Stimulated activated effector memory CD8-positive, alpha-beta T cell treated with anti-CD3 and anti-CD28 coated beads, Interleukin-12 subunit alpha, Interleukin-12 subunit beta, amount 100 ng/mL, for 72 hours (primary cell): ENCODE measurements at regions not wholly inside any gene's neighbourhood (a gene's known extent, or its start where the extent isn't known, plus 50 kb on each side); places are given as distances from the start of the nearest gene placed in this dataset.

Source experiments
- ATAC-seq: fragments of 150-1000 bp; cut with Tn5 transposase; 2 replicates; pipeline ENCODE4 v1.10.0; 2021
- DNase-seq, 2 donors: peaks; one replicate each; pipeline ENCODE4 v3.0.0; 2021 to 2022; ENCODE audit warnings: low spot score in 2 of 2
- H3K27ac Mint-ChIP-seq: one replicate; pipeline ENCODE4 v1.8.0; 2022; ENCODE audit warnings: mild to moderate bottlenecking, mixed read lengths
- H3K36me3 Mint-ChIP-seq: one replicate; pipeline ENCODE4 v1.8.0; 2022; ENCODE audit warnings: mild to moderate bottlenecking, mixed read lengths
- H3K4me1 Mint-ChIP-seq: one replicate; pipeline ENCODE4 v1.8.0; 2022; ENCODE audit warnings: mixed read lengths
- H3K4me3 Mint-ChIP-seq: one replicate; pipeline ENCODE4 v1.8.0; 2022; ENCODE audit warnings: mild to moderate bottlenecking, mixed read lengths
- H3K9me3 Mint-ChIP-seq: one replicate; pipeline ENCODE4 v1.8.0; 2022; ENCODE audit warnings: mixed read lengths

GRCh38 chr21:16363518-16363917, 633.7 kb downstream of the USP25 start:
- H3K9me3 Mint-ChIP-seq: no peaks in the 10 kb centered on the region
- no peak for DNase-seq
- H3K27ac Mint-ChIP-seq: no peak overlapping the region
- no peak for ATAC-seq
- no peaks in the 10 kb centered on the region for H3K36me3 Mint-ChIP-seq
- H3K4me3 Mint-ChIP-seq: no peak overlapping the region
- no peaks in the 10 kb centered on the region for H3K4me1 Mint-ChIP-seq

DNA sequence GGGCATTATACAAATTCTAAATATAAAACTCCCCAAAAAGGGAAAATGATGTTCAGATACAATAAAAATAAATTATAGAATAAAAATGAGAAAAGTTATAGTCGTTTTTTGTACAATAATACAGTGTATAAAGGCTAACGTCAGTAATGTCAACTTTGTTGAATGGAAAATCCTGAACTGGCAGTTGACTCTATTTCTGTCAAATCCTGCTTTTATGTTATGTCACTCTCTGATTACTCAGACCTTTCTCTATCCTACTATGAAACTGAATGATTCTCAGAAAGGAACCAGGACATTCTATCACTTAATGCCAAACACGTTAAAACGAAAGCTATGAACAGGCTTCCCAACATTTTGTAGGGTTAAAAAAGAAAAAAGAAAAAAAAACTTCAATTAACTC, 636.4 kb downstream of the USP25 start:
- Mint-ChIP-seq H3K4me3 (no peak overlapping the region), H3K36me3 (no peaks in the 10 kb centered on the region), H3K4me1 (no peaks in the 10 kb centered on the region), H3K27ac (no peak overlapping the region), H3K9me3 (peaks cover 3% of the 10 kb centered on the region)
- ATAC-seq (no peak), DNase-seq (no peak)

- H3K36me3 Mint-ChIP-seq: no peaks in the 10 kb centered on the region
- H3K4me1 Mint-ChIP-seq: no peaks in the 10 kb centered on the region
- peaks cover 3% of the 10 kb centered on the region for H3K9me3 Mint-ChIP-seq
- DNase-seq (no peak), ATAC-seq (no peak)
- no peak overlapping the region for H3K4me3 Mint-ChIP-seq
- no peak overlapping the region for H3K27ac Mint-ChIP-seq
Measured at GRCh38 chr21:16367079-16367478, 637.3 kb downstream of the USP25 start.

DNA sequence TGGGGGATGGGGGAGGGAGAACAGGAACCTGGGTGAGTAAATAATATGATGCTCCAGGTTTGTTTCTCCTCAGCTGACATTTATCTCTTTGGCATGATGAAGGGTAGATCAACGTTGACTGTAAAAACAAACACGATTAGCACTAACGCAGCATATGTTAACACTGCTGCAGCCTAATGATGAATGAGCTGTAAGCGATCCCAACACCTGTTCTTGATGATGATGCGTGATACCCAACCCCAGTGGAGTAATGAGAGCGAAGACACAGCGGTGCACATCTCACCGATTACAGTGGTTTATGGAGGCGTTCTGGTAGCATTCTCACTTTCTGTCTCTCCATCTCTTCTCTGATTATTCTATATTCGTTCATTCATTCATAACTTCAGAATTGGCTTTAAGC, 640.4 kb downstream of the USP25 start:
- Mint-ChIP-seq H3K9me3 (peaks cover 5% of the 10 kb centered on the region), H3K4me1 (no peaks in the 10 kb centered on the region), H3K27ac (no peak overlapping the region), H3K4me3 (no peak overlapping the region), H3K36me3 (no peaks in the 10 kb centered on the region)
- DNase-seq (no peak), ATAC-seq (no peak)

GRCh38 chr21:16372586-16372985, 642.8 kb downstream of the USP25 start:
- H3K27ac Mint-ChIP-seq: no peak overlapping the region
- no peak for DNase-seq
- H3K4me3 Mint-ChIP-seq: no peak overlapping the region
- H3K9me3 Mint-ChIP-seq: peaks cover 5% of the 10 kb centered on the region
- no peak for ATAC-seq
- no peaks in the 10 kb centered on the region for H3K4me1 Mint-ChIP-seq
- H3K36me3 Mint-ChIP-seq: no peaks in the 10 kb centered on the region

GRCh38 chr21:16376673-16377072, 646.9 kb downstream of the USP25 start:
- Mint-ChIP-seq H3K4me1 (no peaks in the 10 kb centered on the region), H3K9me3 (peaks cover 3% of the 10 kb centered on the region), H3K4me3 (no peak overlapping the region), H3K36me3 (no peaks in the 10 kb centered on the region), H3K27ac (no peak overlapping the region)
- ATAC-seq: no peak
- DNase-seq: no peak

- peaks cover 3% of the 10 kb centered on the region for H3K9me3 Mint-ChIP-seq
- ATAC-seq: no peak
- no peak overlapping the region for H3K4me3 Mint-ChIP-seq
- DNase-seq: no peak
- H3K27ac Mint-ChIP-seq: no peak overlapping the region
- no peaks in the 10 kb centered on the region for H3K4me1 Mint-ChIP-seq
- H3K36me3 Mint-ChIP-seq: no peaks in the 10 kb centered on the region
Measured at GRCh38 chr21:16377120-16377658, 647.4 kb downstream of the USP25 start.

DNA sequence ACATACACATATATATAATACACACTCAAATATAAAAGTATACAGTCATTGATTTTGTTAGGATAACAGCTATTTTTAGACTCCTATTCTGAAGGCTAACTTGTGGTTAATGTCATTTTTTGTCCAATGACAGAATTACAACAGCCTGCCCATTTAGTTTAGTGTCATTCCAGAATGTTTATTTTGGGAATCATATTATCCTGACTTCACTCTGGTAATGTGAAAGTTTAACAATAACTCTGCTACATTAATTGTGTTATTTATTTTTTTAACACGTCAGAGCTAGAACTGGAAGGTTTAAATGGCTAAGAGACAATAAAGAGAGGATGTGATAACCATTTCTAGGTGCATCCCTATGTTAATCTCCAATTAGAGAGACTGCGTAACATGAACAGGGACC, 648.1 kb downstream of the USP25 start:
- no peak for ATAC-seq

DNA sequence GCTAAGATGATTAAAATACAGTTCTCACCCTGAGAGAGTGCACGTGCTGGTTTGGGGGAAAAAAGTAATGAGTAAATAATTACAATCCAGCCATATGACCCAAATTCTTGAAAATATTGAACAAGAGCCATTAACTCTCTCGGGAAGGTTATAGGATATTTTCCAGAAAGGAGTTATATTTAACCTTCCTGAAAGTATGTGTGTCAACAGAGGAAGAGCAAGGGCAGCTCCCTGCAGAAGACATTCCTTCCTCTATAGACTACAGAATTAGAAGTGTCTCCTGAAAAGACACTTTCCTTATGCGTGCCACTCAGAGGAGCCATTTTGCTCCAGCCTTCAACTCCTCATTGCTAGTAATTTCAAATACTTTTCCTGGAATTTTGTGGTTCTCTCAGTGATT, 648.7 kb downstream of the USP25 start:
- DNase-seq: no peak
- no peaks in the 10 kb centered on the region for H3K4me1 Mint-ChIP-seq
- no peaks in the 10 kb centered on the region for H3K36me3 Mint-ChIP-seq
- peaks cover 3% of the 10 kb centered on the region for H3K9me3 Mint-ChIP-seq
- ATAC-seq: no peak
- H3K27ac Mint-ChIP-seq: no peak overlapping the region
- H3K4me3 Mint-ChIP-seq: no peak overlapping the region

More for the DNA sequence above, 648.1 kb downstream of the USP25 start:
- Mint-ChIP-seq H3K4me1 (no peaks in the 10 kb centered on the region), H3K9me3 (peaks cover 3% of the 10 kb centered on the region), H3K27ac (no peak overlapping the region), H3K4me3 (no peak overlapping the region), H3K36me3 (no peaks in the 10 kb centered on the region)
- DNase-seq: no peak

- no peak for ATAC-seq
- DNase-seq: no peak
Measured at GRCh38 chr21:16388291-16388690, 658.5 kb downstream of the USP25 start.

GRCh38 chr21:16388911-16389560, 659.3 kb downstream of the USP25 start:
- Mint-ChIP-seq H3K4me3 (no peak overlapping the region), H3K9me3 (peaks cover 11% of the 10 kb centered on the region), H3K36me3 (no peaks in the 10 kb centered on the region), H3K27ac (no peak overlapping the region), H3K4me1 (no peaks in the 10 kb centered on the region)
- DNase-seq (no peak), ATAC-seq (no peak)

More at GRCh38 chr21:16388291-16388690, 658.5 kb downstream of the USP25 start:
- H3K27ac Mint-ChIP-seq: no peak overlapping the region
- H3K4me1 Mint-ChIP-seq: no peaks in the 10 kb centered on the region
- H3K36me3 Mint-ChIP-seq: no peaks in the 10 kb centered on the region
- no peak overlapping the region for H3K4me3 Mint-ChIP-seq
- H3K9me3 Mint-ChIP-seq: peaks cover 11% of the 10 kb centered on the region

- Mint-ChIP-seq H3K9me3 (peaks cover 11% of the 10 kb centered on the region), H3K4me3 (no peak overlapping the region), H3K36me3 (no peaks in the 10 kb centered on the region), H3K27ac (no peak overlapping the region), H3K4me1 (no peaks in the 10 kb centered on the region)
- no peak for ATAC-seq
- DNase-seq: no peak
Measured at GRCh38 chr21:16389643-16390042, 659.9 kb downstream of the USP25 start.

DNA sequence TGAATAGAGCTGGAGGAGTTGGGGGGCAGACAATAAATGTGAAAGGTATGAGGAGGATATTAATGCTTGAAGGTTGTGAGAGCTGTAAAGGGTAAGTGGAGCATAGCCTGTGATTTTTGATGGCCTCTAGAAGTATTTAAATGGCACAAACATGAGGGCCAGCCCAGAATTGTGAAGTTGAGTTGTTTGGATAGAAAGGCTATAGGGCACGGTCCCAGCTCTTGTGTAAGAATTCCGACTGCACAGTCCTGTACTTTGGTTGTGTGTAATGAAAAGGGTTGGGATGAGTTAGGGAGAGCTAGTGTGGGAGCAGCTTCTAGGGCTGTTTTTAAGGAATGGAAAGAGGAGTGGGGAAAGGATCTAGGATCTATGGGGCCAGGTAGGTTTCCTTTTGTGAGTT, 665.5 kb downstream of the USP25 start:
- H3K27ac Mint-ChIP-seq: no peak overlapping the region
- H3K36me3 Mint-ChIP-seq: no peaks in the 10 kb centered on the region
- H3K4me1 Mint-ChIP-seq: no peaks in the 10 kb centered on the region
- ATAC-seq (no peak), DNase-seq (no peak)
- peaks cover 22% of the 10 kb centered on the region for H3K9me3 Mint-ChIP-seq
- no peak overlapping the region for H3K4me3 Mint-ChIP-seq

DNA sequence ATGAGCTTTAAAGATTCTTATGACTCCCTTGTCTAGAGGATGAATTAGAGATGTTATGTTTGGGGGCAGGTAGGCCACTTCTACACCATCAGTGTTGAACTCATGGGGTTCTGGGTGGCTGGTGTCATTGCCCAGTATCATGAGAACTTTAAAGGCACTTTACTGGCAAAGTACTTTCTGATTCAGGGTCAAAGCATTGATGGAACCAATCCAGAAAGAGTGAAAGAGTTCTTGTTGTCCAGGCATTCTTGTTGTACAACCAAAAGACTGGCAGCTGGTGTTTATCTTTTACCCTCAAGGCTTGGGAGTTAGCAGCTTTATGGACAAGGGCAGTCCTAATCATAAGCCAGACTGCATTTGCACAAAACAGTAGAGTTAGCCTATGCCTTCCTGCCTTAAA, 673.0 kb downstream of the USP25 start:
- no peak overlapping the region for H3K27ac Mint-ChIP-seq
- peaks cover 18% of the 10 kb centered on the region for H3K9me3 Mint-ChIP-seq
- no peaks in the 10 kb centered on the region for H3K36me3 Mint-ChIP-seq
- DNase-seq (no peak), ATAC-seq (no peak)
- H3K4me3 Mint-ChIP-seq: no peak overlapping the region
- H3K4me1 Mint-ChIP-seq: no peaks in the 10 kb centered on the region

DNA sequence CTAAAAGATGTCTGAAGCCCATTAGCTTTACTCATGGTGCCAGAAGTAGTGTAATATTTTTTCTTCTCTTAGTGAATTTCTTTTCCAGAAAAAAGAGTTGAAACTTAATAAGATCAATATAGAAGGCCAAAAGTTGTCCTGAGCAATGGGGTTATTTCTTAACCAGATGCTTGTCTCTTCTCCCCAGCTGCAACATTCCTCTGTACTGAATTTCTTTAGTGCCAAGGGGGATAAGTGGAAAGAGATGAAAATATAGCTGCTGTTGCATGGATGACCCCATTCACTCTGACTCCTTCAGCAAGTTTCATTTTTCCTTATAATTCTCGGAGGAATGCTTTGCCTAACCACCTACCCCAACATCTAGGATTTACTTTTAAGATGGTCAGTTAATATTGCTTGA, 675.0 kb downstream of the USP25 start:
- Mint-ChIP-seq H3K9me3 (peaks cover 15% of the 10 kb centered on the region), H3K4me3 (no peak overlapping the region), H3K36me3 (no peaks in the 10 kb centered on the region), H3K27ac (no peak overlapping the region), H3K4me1 (no peaks in the 10 kb centered on the region)
- ATAC-seq (no peak), DNase-seq (no peak)

DNA sequence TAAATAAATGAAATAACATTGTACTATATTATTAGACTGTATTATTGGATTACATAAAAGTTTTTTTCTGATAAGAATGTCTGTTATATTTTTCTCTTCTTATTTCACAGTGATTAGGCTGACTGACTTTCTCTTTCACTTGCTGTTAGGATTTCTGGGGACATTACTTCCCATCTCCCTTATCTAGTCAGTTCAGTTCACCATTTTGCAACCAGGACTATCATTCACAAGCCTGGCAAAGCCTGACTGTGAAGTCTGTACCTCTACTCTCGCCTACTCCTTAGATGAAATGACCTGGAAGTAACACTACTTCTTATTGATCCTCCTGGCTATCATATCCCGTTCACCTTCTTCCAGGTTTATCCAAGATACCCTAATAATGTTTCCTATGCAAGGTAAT, 676.6 kb downstream of the USP25 start:
- no peak overlapping the region for H3K4me3 Mint-ChIP-seq
- no peak overlapping the region for H3K27ac Mint-ChIP-seq
- no peak for DNase-seq
- no peak for ATAC-seq
- H3K36me3 Mint-ChIP-seq: no peaks in the 10 kb centered on the region
- H3K4me1 Mint-ChIP-seq: no peaks in the 10 kb centered on the region
- peaks cover 14% of the 10 kb centered on the region for H3K9me3 Mint-ChIP-seq
